ENCODE measurements at regions not wholly inside any gene's neighbourhood (a gene's known extent, or its start where the extent isn't known, plus 50 kb on each side); places are given as distances from the start of the nearest gene placed in this dataset.
"Not testable (repeated sequence)": the region's sequence is repeated elsewhere in the genome, so short reads cannot be mapped to it uniquely, and the experiment has no call there.

DNA sequence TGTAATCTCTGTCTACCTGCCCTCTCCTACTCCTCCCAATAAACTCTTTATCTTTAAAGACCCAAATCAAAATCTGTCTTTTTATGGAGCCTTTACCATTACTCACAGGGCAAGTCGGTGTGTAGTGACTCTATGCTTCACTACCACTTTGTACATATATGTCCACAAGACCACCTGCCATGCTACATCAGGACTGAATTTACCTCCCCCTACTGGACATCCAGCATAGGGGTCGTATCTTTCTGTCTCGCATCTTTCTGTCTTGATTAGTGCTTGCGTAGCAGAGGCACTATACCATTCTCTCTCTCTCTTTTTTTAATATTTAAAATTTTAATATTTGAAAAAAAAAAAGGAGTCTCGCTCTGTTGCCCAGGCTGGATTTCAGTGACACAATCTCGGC is 587.5 kb downstream of the SOX5 start:
- no peak for DNase-seq (ENCODE audit: low spot score)

DNA sequence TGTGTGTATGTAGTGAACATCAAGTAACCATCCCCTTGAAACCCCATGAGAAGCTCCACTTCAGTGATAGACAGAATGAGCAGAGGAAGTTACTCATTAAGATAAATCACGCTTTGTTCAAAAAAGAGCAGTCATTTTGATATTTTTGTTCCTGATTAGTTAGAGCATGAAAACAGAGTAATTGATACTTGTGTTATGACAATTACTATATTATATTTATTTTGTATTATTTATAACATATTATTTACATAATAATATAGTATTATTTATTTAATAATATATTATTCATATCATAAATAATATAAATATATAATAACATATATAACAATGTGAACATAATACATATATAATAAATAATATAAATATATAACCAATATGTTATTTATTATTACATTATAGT is 580.9 kb downstream of the SOX5 start:
- no peak for DNase-seq (ENCODE audit: low spot score)

DNA sequence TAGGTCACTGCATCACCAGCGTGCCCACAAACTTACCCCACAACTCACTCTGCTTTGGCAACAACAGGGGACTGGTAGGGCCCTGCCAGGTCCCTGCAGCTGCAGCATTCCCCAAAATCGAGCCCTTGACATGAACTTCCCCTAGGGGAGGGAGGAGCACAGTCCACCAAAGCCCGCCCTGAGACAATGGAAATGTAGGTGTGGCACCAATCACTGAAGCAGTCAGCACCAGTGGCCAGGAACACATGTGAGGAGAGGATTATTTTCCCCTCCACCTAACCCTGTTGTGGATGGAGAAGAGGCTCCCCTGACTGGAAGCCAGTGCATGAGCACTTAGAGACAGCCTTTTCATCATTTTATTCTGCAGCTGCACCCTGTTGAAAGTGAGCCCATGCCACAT is 573.8 kb downstream of the SOX5 start:
- no peak for DNase-seq (ENCODE audit: low spot score)

DNA sequence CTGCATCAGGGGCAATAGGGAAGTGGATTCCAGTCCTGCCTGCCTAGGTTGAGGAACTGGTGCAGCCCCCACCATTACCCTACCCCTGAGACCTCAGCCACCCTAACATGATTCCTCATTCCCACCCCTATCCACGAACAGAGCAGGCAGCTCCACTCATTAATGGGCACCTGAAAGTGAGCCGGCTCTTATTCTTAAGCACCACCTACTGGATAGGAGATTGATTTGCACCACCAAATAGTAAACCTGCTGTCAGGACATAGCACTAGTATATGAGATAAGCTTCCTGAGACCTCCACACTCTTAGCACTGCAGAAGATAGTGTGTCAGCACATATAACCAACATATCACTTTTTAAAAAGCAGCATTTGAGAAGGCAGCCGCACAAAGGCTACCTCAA is 573.2 kb downstream of the SOX5 start:
- no peak for DNase-seq (ENCODE audit: low spot score)

DNA sequence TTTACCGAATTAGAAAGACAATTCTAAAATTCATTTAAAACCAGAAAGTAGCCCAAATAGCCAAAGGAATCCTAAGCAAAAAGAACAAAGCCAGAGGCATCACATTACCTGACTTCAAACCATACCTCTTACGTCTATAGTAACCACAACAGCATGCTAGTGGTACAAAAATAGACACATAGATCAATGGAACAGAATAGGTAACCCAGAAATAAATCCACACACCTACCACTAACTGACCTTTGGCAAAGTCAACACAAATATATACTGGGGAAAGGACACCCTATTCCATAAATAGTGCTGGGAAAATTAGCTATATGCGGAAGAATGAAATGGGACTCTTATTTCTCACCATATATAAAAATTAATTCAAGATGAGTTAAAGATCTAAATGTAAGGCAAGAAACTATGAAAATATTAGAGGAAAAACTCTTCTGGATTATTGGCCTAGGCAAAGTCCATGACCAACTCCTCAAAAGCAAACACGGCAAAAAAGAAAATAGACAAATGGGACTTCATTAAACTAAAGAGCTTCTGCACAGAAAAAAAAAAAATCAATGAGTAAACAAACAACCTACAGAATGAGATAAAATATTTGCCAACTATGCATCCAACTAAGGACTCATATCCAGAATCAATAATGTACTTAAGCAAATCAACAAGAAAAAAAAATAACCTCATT is 568.9 kb downstream of the SOX5 start:
- no peak for DNase-seq (ENCODE audit: low spot score)

DNA sequence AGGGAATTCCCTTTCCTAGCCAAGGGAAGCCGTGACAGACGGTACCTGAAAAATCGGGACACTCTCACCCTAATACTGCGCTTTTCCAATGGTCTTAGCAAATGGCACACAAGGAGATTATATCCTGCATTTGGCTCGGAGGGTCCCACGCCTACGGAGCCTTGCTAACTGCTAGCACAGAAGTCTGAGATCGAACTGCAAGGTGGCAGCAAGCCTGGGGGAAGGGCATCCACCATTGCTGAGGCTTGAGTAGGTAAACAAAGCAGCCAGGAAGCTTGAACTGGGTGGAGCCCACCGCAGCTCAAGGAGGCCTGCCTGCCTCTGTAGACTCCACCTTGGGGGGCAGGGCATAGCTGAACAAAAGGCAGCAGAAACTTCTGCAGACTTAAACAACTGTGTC is 560.6 kb downstream of the SOX5 start:
- not testable (repeated sequence) for DNase-seq (ENCODE audit: low spot score)

DNA sequence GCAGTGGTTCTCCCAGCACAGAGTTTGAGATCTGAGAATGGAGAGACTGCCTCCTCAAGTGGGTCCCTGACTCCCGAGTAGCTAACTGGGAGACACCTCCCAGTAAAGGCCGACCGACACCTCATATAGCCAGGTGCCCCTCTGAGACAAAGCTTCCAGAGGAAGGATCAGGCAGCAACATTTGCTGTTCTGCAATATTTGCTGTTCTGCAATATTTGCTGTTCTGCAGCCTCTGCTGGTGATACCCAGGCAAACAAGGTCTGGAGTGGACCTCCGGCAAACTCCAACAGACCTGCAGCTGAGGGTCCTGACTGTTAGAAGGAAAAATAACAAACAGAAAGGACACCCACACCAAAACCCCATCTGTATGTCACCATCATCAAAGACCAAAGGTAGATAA is 560.2 kb downstream of the SOX5 start:
- DNase-seq (ENCODE audit: low spot score): not testable (repeated sequence)

DNA sequence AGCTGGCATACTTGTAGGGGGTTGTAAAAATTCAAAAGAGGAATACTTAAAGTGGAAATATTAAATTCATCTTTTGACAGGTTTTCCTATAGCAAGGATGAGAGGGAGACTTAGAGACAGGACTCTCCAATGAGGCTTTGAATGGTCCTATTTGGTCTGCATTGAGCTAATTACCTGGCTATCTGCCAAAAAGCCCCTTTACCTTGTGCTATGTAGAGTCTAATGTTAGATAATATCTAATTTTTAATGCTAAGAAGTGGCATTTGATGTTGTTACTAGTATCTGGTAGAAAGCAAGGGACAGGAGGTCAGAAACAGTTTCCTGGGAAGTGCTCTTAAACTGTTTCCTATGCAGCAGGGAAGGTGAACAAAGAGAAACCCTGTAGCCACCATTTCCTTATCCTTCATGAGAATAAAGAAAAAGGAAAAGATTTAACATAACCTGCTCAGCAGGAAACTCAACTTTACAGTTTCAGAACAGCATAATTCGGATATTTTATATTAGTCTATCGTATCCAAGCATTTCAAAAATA is 550.0 kb downstream of the SOX5 start:
- no peak for DNase-seq (ENCODE audit: low spot score)

DNA sequence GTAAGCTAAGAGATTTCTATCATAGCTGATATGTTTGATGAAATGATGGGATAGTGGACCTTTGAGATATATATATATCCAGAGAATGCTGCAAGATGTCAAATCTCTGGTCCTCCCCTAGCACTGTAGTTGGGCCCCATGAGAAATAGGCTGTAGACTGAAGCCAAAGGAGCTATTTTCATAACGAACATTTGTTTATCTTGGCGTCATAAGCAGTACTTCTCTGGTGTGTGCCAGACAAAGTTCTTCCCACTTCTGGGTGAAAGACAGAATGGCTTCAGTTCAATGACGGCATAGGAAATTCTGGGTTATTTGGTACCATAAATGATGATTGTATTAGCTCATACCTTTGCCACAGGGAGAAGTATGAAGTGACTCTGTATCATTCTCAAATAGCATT is 534.3 kb downstream of the SOX5 start:
- no peak for DNase-seq (ENCODE audit: low spot score)

DNA sequence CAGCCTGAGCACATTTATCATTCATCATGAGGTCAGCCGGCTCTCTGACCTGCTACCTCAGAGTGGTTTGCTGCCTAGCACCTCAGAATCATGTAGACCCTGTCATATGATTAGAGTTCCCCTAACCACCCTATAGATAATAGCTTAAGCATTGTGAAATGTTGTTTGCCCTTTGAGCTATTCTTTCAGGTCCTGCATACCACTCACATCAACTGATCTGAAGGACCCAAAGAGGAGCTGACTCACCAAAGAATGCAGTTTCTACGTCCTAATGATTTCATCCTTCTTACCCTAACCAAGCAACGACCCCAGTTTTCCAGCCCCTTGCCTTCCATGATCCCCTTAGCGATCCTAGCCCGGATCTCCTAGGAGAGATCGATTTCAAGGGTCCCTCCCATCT is 527.9 kb downstream of the SOX5 start:
- DNase-seq (ENCODE audit: low spot score): no peak

DNA sequence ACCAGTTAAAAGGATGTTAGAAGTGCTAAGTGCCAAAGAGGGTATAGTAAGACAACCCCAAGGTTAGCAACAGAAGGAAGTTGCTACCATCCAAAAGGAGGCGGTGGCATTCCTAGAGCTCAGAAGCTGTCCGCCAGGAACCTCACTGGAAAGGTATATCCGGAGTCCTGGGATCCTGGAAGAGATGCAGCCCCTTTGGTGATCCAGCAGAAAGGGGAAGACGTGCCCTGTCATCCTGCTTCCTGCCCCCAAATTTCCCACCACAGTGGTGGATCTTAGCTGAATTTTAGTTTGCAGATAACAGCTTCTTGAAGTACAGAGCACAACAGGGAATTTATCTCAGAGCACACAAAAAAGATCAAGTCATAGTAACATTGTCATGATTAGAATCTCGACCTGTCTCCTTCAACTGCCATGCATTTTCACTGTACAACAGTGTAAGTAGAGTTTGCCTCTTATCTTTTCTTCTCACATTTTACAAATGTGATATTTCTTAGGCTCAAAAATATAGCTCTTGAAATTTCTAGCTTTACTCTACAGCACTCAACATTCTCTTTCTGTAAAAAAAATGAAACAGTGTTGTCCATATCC is 526.3 kb downstream of the SOX5 start:
- no peak for DNase-seq (ENCODE audit: low spot score)

DNA sequence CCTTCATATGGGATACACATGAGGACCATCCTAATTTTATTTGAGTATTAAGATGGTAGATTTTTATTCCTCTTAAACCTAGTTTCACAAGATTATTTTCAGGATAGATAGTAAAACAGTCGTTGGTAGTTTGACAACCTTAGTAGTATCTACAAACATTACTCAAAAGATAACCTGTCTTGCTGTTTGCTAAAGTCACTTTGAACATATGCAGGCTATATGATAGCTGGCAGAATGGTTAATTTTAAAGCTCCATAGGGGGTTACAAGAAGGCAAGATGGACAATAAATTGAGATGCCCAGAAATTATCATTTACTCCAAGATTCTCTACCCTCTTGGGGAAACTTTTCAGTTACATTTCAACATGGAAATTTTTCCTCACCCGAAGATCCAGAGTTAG is 525.7 kb downstream of the SOX5 start:
- no peak for DNase-seq (ENCODE audit: low spot score)

DNA sequence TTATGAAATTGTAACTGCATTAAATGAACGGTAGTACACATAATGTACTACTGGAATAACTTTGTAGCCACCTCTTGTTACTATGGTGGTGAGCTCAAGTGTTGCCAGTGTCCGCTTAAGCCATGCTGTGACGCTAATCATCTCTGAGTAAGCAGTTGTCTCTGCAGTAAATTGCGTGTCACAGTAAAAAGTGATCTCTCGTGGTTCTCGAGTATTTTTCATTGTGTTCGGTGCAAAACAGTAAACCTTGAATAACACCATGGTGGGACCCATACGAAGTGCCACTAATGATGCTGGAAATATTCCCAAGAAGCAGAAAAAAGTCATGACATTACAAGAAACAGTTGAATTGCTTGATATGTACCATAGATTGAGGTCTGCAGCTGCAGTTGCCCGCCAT is 524.8 kb downstream of the SOX5 start:
- DNase-seq (ENCODE audit: low spot score): no peak

DNA sequence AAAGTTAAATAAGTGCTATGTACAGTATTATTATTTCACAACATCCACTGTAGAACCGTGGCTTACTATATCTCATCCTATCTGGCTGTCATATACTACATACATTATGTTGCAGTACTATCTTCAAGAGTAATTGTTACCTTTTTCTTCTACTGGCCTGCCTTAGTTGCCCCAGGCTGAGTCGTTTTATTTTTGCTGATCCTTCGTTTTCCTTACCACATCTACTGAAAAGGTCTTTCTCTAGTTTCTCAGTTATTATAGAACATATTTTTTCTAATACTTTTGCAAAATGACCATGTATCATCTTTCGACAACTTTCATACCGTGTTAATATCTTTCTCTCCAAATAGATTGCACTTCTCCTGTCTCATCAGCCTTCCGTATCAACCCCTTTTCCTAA is 523.1 kb downstream of the SOX5 start:
- DNase-seq (ENCODE audit: low spot score): no peak

DNA sequence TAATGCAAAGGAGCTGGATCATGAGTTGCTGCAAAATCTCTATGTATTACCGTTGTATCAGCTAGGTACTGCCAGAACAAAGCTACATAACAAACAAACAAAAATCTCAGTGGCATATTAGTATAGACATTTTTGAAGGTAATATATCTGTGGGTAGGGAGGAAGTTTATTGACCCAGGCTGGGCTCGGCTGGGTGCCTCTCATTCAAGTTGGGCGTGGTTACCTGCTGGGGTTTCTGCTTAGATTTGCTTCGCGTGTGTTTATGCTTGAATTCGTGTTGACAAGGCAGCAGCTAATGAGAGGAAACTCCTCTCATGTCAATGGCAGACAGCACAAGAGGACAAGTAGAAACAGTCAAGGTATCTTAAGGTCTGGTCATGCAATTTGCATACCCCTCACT is 520.7 kb downstream of the SOX5 start:
- no peak for DNase-seq (ENCODE audit: low spot score)

DNA sequence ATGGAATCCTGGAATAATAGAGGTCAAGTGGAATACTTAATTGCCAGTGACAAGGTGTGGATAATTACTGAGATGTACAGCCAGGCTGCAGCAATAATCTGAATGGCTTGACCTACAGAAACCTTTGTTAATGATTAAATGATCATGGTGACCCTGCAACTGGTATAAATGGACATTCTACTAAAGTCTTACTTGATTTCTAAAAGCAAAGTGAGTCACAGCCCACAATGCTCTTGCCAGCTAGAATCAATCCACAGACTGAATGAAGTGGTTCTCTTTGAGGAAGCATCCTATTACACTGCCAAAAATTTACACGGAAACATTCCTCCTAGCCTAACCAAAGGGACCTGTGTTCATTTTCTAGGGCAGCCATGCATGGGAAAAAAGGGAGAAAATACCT is 518.5 kb downstream of the SOX5 start:
- DNase-seq (ENCODE audit: low spot score): no peak

DNA sequence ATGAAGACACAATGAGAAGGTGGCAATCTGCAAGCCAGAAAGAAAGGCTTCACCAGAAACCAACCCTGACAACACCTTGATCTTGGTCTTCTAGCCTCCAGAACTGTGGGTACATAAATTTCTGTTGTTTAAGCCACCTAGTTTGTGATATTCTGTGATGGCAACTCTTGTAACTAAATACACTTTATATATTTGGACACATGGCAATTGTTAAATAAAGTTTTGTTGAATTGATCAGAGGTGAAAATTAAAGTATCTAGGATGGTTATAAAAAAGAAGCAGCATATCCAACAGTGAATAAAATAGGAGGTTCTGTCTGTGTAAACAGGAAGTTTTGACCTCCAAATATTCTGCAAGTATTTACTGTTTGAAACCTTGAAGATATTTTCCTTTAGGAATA is 516.3 kb downstream of the SOX5 start:
- no peak for DNase-seq (ENCODE audit: low spot score)

DNA sequence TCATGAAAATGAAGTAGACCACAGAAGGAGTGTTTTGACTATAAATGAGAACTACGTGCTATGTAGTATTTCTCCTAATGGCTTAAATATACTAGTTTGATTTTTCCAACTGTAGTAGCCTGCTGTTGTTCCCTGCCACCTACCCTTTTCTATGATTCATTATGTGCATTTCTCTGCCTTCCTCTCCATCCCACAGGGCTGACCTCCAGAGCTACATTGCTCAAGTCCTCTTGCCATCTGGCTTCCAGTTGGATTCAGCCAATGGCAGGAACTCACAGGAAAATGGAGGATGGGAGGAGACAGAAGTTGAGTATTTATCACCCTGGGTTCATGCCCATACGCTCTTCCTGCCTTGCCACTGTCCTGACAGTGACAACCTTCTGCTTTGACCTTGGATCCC is 515.3 kb downstream of the SOX5 start:
- no peak for DNase-seq (ENCODE audit: low spot score)

DNA sequence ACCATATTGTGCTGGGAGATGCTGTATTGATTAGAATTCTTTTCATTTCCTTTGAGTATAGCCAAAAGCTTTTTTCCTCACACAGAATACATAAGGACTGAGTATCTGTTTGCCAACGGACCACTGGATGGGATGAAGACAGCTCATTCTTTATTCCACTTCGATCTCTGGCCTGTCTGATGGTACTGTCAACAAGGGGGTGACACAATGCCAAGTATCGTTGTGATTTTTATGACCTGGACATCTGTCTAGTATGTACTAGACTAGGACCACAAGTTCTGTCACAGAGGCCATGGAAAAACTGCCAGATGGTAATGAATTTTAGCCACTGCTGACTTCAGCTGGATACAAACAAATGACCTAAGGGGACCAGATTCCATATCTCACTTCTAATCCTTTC is 502.7 kb downstream of the SOX5 start:
- no peak for DNase-seq (ENCODE audit: low spot score)

DNA sequence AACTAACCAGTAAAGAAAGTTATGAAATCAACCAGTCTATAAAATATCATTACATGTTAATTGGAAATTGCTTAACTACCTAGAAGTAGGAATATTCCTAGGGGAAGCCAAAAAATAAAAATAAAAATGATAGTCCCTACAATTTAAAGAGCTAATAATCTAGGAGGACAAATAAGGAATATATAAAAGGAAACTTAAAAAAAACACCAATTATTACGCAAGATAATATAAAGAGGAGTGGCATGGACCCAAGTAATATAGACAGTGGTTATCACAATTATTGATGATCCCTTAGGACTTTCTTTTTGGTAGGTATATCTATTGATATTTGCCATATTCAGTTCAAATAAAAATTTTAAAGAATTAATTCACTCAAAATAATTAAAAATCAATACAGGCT is 498.7 kb downstream of the SOX5 start:
- DNase-seq (ENCODE audit: low spot score): no peak

DNA sequence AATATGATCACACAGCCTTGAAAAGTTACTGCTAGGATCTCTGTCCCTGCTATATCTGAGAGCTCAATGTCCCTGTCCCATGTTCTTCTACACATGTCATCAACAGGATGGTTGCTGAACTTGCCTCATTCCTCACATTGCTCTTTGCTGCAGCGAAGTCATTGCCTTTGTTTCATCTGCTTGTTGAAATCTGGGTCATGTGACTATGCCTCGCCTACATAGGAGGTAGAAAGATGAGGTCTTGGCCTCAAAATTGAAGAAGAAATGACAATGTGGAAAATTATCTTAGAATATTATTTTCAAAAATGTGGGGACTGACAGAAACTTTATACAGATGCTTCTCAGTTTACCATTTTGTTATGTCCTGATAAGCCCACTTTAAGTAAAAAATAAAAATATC is 494.2 kb downstream of the SOX5 start:
- no peak for DNase-seq (ENCODE audit: low spot score)

DNA sequence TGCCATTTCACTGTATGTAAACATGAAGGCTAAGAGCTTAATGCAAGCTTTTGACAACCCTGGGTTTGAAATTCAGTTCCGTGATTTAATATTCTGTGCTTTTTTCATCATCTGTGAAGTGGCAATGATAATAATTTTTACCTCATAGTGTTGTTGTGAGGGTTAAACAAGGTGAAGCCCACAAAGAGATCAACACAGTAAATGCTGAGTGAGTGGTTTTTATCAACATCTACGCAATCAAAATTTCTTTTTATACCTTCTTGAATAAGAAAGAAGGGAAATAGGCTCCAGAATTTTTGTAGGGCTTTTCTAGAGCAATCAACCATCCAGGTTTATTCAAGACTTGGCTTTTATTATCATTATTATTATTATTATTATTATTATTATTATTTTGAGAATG is 490.8 kb downstream of the SOX5 start:
- DNase-seq (ENCODE audit: low spot score): no peak

DNA sequence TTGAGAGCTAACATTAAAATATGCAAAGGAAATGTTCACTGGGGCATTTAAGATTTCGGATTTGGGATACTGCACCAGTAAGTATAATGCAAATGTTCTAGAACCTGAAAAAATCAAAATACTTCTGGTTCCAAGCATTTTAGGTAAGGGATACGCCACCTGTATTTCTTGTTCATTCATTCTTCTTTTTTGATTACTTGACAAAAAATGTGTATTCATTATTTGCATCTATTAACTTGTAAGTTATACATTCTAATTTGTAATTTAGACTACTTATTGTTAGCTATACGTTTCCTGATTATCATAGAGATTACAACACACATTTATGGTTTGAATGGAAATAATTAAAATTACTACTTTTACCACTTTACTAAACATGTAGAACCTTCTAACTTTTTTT is 486.9 kb downstream of the SOX5 start:
- DNase-seq (ENCODE audit: low spot score): no peak

DNA sequence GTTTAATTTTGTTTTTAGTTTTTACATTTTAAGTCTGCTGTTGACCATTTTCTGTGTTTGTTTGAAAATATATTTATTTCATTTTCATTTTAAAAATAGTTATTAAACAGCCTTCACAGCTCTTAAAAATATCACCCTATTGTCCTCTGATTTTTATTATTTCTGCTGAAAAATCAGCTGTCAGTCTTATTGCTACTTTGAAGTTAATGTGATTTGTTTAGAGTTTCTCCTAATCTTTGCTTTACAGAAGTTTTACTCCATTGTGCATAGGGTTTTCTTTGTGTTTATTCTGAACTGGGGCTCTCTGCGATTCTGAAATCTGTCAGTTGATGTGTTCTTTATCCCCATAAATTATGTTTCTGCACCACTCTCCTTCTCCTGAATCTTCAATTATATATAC is 486.3 kb downstream of the SOX5 start:
- no peak for DNase-seq (ENCODE audit: low spot score)

Data from LoVo (cell line).